Stimulated activated CD4-positive, alpha-beta T cell treated with anti-CD3 and anti-CD28 coated beads, TNF-alpha, amount 100 ng/mL, for 4 hours (primary cell): ENCODE measurements at regions not wholly inside any gene's neighbourhood (a gene's known extent, or its start where the extent isn't known, plus 50 kb on each side); places are given as distances from the start of the nearest gene placed in this dataset.
"Not testable (repeated sequence)": the region's sequence is repeated elsewhere in the genome, so short reads cannot be mapped to it uniquely, and the experiment has no call there.

Experiments used
- DNase-seq, 3 experiments: peaks; one replicate each; pipeline ENCODE4 v3.0.0-alpha.2; 2020; ENCODE audit warnings: low read depth in 3 of 3

DNA sequence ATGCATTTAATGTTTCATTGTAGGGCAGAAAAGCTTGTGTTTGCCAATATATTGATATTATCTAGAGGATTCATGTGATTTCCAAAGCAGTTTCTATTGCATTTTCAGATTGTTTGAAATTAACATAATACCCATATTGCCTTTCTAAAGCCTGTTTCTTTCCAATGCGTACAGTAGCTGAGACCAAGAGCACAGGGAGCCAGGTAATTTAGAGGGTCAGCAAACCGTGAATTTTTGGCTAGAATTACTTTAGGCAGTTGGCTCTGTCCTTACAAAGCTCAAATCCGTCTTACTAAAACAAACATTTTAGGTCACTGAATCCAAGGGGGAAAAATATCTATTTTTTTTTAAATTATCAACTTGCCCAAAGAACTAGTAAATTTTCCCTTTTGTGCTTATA is 604.9 kb upstream of the ADARB2 start:
- DNase-seq = no peak

DNA sequence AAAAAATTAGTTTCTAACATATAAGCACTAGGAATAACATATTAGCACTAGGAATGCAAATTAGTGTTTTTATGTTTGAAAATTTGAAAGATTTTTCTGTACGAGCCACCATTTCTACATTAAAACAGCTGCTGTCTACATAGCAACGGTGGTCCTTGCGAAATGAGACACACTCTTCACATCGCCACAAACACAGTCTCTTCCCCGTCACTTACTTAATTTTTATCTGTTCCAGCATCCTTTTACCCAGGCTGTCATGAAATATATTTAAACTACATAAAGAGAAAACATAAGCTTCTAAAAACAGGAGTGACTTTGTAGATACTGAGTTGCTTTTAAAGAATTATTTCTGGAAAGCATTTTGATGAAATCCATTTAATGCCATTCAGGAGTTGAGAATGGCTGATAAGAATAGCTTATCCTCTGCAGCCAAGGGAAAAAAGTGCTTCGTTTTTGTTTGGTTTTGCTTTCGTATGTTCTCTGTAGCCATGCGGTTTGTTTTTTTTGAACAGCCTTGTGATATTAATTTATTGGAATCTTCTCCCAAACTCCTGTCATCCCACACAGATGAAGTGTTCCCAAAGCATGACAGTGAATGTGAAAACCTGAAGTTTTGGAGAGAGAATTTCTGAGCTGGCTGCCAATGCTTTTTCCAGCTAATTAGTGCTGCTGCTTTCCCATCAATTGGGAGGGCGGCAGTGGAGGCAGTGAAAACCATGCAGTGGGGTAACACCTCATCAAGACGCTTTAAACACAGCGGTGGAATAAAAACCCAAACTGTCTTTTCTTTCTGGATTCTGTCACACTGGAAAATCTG is 603.7 kb upstream of the ADARB2 start:
- no peak for DNase-seq

DNA sequence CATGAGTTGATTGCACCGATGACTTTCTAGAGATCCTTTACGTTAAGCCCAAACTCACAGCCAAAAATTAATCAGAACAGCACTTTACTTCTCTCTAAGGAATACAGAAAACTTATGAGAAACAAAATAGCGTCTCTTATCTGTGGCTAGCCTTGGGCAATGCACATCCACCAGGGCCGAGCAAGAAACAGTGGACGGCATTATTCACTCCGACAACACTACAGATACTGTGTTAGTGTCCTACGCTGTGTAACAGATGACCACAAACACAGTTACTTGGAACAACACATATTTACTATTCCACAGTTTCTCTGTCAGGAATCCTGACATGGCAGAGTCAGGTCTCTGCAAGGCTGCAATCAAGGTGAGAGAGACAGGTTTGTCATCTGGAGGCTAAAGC is 598.3 kb upstream of the ADARB2 start:
- DNase-seq = no peak

DNA sequence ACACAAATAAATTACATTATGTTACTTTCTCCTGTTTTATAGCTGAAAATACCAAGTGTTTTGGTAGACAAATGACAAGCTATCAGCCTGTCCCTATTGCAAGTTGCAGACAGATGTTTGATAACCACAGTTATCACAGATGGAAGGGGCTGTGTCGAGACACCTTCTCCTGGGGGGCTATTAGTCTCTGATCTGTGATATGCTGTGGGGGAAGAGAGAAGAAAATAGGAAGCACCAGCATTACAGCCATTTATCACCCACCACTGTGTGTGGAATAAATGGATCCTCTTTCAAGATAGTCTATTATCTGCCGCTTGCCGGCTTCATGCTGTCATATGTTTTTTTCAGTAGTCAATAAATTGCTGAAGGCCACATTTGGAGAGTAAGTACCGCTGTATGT is 597.2 kb upstream of the ADARB2 start:
- no peak for DNase-seq

DNA sequence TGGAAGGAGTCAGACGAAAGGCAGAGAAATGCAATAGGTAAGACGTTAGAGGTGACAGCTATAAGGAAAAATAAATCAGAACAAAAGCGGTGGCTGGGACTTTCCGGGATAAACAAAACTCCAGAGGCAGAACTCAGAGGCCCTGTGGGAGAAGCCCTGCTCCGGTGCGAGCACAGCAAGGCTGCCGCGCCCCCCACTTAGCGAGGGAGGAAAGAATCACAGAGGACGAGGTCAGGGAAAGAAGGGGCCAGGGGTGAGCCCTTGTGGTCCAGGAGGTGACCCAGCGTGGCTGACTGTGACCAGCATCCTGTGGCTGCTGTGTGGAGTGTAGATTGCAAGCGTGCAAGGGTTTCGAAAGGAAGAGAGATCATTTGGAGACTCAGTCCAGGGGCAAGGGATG is 591.8 kb upstream of the ADARB2 start:
- no peak for DNase-seq

DNA sequence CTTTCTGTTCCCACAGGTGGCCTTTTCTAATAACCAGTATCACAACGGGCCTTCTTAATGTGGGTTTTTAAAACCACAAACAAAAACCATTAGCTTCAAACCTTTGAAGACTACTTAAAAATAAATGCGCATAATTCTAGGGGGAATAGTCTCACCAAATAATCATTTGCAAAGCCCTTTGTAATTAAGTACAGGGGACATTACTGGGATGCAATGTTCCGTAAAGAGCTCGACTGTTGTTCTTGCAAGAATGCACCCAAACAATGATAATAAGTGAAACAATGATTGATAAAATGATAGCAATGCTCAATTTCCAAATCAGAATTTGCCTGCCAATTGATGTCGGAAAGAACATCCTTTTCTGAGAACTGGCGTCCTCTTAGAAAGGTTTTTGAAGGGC is 589.1 kb upstream of the ADARB2 start:
- DNase-seq = no peak

DNA sequence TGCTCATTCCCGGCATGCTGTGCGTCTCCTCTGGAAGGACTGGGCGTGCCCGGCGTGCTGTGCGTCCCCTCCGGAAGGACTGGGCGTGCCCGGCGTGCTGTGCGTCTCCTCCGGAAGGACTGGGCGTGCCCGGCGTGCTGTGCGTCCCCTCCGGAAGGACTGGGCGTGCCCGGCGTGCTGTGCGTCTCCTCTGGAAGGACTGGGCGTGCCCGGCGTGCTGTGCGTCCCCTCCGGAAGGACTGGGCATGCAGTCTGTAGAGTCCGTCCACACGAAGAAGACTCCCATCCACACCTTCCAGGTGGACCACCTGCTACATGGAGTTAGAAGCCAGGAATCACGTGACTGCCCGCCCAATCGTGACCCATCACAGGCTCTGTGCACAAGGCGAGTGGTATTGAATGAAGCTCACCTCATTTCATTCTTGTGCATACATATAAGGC is 577.7 kb upstream of the ADARB2 start:
- DNase-seq = not testable (repeated sequence)

DNA sequence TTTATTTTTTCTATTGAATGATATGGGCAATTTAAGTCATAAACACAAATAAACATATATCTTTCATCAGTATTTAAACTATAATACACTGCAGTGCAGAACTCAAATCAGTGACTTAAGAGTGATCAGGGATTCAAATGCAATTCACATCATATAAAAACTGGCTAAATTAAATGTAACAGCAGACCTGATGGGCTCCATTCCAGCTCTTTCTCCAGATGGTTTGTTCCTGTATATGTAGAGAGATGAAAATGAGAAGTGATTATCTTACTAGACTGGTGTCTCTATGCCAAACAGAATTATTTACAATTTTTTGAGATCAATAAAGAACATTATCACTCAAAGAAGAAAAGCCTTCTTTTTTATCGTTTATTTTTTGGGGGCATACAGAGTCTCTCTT is 568.8 kb upstream of the ADARB2 start:
- no peak for DNase-seq

DNA sequence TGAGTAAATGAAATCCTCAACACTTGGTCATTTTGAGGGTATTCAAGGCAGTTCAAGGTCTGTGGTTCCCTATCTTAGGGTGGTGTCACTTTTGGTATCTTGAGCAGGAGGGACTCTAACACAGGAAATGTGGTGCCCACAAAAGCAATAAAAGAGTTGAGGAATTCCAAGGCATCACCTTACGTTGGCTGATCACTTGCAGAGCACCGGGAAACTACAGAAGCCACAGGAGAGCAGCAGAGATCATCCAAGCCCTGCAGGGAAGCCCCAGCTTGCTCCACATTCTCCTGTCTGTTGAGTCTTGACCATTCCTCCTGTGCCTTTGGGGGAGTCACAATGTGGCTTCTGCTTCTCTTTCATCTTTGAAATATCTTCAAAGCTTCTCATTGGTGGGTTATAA is 565.8 kb upstream of the ADARB2 start:
- no peak for DNase-seq

DNA sequence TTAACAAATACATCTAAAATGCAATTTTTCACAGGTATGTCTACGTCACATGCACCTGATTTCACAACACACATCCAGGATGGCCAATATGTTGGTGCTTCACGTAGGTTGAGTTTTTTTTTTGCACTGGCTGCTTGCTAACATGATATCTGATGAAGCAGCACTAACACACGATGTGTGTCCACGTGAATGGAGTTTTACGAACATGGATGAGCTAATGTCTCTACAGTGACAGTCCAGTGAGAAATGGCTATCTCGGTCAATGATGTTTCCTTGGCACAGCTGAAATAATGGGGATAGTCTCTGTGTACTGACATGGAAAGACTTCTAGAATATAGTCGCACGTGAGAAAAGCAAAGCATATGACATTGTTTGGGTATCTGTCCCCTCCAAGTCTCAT is 563.9 kb upstream of the ADARB2 start:
- DNase-seq = no peak

DNA sequence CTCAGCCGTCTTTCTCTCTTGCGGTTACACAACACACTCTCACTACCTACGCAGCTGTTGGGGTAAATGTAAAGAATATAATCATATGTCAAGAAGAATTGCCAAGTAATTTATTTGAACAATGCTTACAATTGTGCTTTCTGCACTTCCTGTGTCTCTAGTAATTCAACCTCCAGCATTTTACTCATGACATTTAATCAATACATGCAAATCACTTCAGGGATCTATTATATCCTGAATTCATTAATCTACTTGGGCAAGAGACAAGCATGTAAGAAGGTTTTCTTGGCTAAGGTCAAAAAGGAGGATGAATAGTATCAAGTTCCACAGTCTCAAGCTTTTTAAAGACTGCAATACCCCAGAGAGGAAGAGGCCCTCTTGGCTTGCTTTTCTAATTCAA is 562.9 kb upstream of the ADARB2 start:
- no peak for DNase-seq

DNA sequence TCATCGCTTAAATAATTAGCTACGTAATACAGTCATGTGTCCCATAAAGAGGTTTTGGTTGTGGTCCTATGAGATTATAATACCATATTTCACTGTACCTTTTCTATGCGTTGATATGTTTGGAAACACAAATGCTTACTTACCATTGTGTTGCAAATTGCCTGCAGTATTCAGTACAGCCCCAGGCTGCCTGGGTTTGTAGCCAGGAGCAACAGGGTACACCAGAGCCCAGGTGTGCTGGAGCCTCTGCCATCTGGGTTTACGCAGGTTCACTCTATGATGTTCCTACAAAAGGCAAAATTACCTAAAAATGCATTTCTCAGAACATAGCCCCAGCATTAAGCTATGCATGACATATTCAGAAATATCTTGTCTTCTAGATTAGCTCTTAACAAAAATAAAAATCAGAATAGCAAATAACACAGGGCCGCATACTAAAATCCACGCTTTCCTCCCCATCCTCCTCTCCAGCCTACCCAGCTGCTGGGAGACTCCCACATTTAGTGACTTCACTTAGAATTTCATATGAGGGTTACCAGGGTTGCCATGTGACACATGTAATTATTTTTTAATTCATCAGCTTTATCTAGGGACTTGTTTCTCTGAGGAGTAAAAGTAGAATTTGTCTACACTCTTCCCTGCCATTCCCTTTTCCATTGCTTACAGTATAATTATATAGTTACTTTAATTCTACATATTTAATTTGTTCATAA is 559.0 kb upstream of the ADARB2 start:
- DNase-seq = no peak

DNA sequence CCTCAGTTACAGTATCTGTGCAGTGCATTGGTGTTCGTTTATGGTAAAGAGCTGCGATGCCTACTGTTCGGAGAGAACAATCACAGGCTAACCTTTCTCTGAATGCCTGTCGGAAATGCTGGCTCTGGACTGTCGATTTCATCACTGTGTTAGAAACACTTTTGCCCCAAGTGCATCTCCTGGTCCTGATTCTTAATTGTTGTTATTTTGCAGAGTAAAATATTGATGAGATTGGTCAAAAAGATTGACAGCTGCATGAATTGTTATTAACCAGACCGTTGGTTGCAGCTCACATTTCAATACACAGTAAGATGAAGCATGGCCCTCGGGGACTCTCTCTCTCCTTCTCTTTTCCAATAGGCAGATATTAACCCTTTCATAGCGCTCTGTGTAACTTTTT is 557.4 kb upstream of the ADARB2 start:
- no peak for DNase-seq

DNA sequence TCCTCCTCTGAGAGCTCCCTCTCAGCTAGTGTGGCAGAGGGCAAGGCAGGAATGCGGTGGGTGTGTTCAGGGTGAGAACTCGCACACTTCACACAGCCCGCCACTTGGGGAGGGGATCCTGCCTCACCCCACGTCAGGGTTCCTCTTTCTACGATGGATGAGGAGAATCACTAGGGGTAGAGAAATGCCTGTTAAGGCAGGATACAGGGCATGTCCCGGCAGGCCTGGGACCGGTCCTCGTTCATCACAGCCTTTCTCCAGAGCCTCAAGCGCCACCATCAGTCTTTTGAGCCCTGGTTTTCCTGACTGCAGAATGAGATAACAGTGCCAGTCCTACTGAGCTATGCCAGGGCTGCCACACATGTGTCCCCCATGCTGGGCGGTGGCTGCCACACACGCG is 546.7 kb upstream of the ADARB2 start:
- no peak for DNase-seq

DNA sequence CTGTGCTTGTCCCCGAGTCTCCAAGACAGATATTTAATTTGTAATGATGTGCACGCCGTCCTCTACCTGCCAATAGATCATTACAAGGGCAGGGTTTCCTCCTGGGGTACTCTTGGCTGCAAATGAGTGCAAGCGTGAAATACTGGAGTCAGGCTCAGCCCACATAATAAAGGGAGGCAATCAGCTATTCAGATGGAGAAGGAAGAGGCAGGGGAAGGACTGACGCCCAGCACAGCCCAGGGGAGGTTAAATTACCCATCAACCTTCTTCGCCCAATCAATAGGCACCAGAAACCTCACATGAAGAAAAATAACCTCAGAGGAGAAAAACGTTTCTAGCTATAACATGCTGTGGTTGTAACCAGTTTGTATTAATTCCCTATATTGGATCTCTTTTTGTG is 544.9 kb upstream of the ADARB2 start:
- DNase-seq = no peak

DNA sequence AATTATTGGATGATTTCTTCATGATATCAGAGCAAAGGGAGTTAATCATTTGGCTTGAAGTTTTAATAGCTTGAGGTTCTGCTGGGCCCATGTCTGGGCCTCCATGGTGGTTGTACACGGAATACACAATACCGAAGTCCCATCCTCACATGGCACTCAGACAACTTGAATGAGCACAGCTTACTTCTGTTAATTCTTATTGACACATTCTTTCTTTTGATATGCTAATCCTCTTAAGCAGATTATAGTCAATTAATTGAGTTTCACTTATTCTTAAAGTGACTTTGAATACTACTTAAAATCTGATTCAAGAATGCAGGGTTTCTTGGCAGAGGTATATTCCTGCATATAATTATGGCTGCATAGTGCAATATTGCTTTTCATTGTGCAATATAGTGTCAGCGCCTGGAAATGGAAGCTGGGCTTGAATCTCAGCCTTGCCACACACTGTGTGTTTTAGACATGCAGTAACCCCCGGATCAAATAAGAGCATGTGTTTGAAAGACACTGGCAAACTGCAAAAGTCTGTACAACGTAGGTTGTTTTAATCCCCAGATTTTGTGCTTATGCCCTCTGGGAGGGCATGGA is 543.5 kb upstream of the ADARB2 start:
- no peak for DNase-seq

DNA sequence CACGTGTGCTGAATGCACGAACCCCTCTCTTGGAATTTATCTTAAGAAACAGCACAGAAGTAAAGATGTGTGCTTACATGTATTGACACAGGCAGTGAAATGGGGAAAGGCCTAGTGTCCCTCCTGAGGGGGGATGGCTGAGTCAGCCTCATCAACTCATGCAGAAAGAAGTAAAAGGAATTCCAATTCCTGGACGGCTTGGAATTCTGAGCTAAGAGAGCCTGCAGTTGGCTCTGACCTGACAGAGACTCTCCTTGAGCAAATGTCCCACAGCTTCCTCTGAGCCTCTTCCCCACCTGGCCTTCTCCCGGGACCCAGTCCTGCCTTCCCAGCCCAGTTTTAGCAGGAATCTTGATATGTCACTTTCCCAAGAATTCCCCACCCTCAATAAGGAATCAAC is 542.4 kb upstream of the ADARB2 start:
- no peak for DNase-seq

DNA sequence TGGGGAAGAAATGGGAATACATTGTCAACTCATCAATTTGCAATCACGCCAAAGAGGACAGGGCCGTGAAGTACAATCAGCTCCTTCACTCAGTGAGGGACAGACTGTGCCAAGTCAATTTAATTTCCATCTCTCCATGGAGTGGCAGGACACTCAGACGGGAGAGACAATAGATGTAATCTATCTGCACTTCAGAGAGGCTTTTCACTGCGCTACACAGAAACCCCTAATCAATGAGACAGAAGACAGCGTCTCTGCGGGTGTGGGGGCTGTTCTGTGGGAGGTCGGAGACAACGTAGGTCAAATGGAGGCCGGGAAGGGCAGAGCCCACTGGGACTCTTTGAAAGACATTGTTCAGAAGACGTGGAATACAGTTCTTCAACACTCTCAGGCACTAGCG is 541.0 kb upstream of the ADARB2 start:
- DNase-seq = no peak

DNA sequence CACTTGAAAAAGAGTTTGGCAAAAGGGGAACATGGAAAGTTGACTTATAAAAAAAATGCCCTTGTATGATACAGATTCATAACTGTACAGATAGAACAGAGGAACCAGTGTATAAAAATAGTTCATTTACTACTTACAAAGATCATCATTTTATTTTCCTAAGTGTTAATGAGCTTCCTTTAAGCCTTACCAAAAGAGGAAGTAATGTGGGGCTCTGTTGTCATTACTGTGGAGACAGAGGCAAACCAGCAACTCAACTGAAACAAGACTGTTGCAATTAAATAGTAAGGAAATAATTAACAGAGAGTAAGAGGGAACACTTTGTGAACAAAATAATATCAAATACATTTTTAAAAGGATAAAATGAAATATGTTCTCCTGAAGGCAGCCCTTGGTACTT is 526.2 kb upstream of the ADARB2 start:
- DNase-seq = no peak

DNA sequence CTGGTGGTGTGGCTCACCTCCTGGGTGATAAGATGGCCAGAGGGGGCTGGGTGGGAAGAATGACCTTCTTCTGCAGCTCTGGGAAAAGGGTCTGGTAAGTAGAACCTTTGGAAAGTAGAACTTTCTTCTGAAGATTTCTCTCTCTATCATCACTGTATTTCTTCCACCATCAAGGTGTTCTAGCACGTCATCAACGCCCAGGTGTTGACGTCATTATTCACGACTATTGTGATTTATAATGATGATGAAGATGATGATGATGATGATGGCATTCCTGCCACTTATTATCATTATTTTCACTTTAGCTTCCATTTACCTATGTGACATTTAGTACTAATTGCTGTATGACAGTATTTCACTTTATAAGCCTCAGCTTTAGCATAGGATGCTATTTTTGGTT is 525.6 kb upstream of the ADARB2 start:
- no peak for DNase-seq

DNA sequence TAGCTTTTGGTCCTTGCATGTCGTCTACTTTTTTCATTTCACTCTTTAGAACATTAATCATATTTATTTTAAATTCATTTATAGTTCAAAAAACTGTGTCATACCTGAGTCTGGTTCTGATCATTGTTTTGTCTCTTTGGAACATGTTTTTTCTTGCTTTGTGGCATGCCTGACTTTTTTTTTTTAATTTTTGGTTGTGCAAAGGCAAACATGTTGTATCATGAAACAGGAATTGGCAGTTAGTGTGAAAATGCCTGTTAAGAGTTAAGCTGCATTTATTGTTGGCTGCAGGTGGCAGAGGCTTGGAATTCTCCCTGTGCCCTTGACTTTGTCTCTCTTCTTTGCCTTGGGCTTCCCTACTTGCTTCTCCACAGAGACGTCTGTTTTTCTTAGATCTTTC is 525.0 kb upstream of the ADARB2 start:
- DNase-seq = no peak

DNA sequence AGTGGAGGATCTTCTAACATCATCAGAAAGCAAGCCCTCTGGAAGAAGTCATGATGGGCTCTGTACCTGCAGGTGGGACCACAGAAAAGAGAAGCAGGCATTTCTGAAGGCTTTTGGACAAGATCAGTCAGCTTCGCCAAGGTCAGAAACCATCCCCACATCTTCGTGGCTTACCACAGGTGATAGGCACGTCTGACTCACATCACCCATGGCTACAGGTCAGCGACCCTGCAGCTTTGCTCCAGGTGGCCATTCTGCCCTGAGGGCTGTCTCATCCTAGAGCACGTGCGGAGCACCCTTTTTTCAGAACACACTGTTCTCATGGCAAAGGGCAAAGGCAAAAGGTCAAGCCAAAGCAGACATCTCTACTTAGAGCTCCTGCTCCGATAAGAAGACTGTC is 518.9 kb upstream of the ADARB2 start:
- DNase-seq = no peak

DNA sequence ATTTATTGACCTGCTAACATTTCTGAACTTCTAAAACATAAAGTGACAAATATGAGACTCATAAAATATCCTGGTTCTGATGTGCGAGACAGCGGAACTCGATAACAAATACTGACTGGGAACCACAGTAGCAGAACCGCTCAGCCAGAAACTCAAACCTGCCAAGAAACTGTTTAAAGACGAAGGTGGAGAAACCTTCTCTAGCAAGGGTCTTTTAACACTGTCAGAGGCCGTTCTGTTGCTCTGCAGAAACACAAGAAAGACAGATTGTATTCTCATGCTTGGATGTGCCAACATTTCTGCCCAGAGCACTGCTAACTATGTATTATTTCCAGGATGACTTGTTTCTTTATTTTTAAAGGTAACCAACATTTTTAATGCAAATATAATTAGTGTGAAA is 514.8 kb upstream of the ADARB2 start:
- DNase-seq = no peak
